ENCODE measurements at regions not wholly inside any gene's neighbourhood (a gene's known extent, or its start where the extent isn't known, plus 50 kb on each side); places are given as distances from the start of the nearest gene placed in this dataset.

- no peak overlapping the region for H3K4me3 ChIP-seq
- H3K4me1 ChIP-seq = no peaks in the 10 kb centered on the region
- TF ChIP-seq, protein P1, sequence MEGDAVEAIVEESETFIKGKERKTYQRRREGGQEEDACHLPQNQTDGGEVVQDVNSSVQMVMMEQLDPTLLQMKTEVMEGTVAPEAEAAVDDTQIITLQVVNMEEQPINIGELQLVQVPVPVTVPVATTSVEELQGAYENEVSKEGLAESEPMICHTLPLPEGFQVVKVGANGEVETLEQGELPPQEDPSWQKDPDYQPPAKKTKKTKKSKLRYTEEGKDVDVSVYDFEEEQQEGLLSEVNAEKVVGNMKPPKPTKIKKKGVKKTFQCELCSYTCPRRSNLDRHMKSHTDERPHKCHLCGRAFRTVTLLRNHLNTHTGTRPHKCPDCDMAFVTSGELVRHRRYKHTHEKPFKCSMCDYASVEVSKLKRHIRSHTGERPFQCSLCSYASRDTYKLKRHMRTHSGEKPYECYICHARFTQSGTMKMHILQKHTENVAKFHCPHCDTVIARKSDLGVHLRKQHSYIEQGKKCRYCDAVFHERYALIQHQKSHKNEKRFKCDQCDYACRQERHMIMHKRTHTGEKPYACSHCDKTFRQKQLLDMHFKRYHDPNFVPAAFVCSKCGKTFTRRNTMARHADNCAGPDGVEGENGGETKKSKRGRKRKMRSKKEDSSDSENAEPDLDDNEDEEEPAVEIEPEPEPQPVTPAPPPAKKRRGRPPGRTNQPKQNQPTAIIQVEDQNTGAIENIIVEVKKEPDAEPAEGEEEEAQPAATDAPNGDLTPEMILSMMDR (IDR thresholded peaks at IDR 0.05) = no peak
- intact Hi-C loops (cut with DNase I) = no loop called here
- H3K36me3 ChIP-seq = no peaks in the 10 kb centered on the region
- no peak for DNase-seq (ENCODE audit: low spot score in 2 of 2)
- no peaks in the 10 kb centered on the region for H3K9me3 ChIP-seq
- no peaks in the 10 kb centered on the region for H3K27me3 ChIP-seq
- H3K27ac ChIP-seq = no peak overlapping the region
These were observed 97.9 kb upstream of the SULF2 start for GRCh38 chr20:47883186-47883585.

- H3K9me3 ChIP-seq = no peaks in the 10 kb centered on the region
- TF ChIP-seq, protein P1 (IDR thresholded peaks at IDR 0.05) = no peak
- no peaks in the 10 kb centered on the region for H3K36me3 ChIP-seq
- no peaks in the 10 kb centered on the region for H3K27me3 ChIP-seq
- no peak overlapping the region for H3K27ac ChIP-seq
- intact Hi-C loops (cut with DNase I) = no loop called here
- DNase-seq (ENCODE audit: low spot score in 2 of 2) = no peak
- no peaks in the 10 kb centered on the region for H3K4me1 ChIP-seq
- no peak overlapping the region for H3K4me3 ChIP-seq
These were observed 94.5 kb upstream of the SULF2 start for GRCh38 chr20:47879771-47880170.

DNA sequence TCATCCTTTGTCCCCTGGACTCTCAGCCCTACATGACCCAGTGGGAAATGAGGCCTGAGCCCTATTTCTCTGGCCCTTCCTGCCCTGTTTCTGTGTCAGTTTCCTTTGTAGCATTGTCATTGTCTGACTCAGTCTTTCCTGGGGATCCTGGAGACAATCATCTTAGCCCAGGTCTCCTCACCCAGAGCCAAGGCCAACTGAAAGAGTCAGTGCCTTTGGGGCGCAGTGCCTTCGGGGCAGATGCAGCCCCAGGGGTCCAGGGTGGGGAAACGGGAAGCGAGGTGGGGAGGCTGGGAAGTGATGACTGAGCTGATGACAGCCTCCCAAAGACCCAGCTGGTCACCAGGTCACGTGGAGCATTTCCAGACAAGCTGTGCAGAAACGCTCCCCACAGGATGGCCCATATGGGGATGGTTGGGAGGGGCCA is 93.3 kb upstream of the SULF2 start:
- no peaks in the 10 kb centered on the region for H3K27me3 ChIP-seq
- DNase-seq (ENCODE audit: low spot score in 2 of 2) = no peak
- H3K9me3 ChIP-seq = no peaks in the 10 kb centered on the region
- intact Hi-C loops (cut with DNase I) = no loop called here
- TF ChIP-seq, protein P1 (IDR thresholded peaks at IDR 0.05) = no peak
- no peaks in the 10 kb centered on the region for H3K4me1 ChIP-seq
- no peak overlapping the region for H3K4me3 ChIP-seq
- H3K27ac ChIP-seq = no peak overlapping the region
- H3K36me3 ChIP-seq = no peaks in the 10 kb centered on the region

DNA sequence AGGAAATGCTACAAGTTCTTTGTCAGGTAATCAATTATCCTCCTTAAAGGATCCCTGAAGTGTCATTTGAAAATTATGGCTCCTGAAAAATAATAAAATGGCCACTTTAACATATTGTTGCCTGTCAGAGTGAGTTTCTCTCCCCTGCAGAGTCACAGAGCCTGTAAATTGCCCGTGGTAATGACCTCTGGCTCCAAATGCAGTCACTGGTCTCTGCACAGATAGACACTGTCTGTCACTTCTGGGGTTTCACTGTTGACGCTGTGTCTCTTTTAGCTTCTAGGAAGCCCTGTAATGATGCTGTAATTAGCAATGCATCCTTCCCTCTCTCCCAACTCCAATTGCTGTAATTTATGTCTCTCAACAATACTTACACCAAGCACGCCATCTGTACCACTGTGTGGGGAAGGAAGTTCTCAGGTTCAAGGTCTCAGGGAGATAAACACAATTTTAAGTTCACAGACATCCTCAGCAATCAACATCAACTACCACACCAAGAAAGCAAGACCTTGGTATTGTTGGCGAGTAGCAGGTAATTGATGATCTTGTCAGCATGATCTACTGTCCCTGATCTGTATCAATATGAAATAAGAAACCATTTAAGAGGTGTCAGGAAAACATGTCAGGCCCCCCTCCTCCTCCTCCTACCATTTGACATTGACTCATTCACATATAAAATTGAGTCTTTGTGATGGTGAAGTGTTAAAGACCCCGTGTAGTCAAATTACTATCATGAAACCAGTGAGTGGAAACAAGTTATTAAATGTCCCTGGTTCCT is 91.2 kb upstream of the SULF2 start:
- H3K36me3 ChIP-seq = no peaks in the 10 kb centered on the region
- no peak overlapping the region for H3K4me3 ChIP-seq
- intact Hi-C loops (cut with DNase I) = no loop called here
- DNase-seq (ENCODE audit: low spot score in 2 of 2) = no peak
- H3K27me3 ChIP-seq = no peaks in the 10 kb centered on the region
- TF ChIP-seq, protein P1 (IDR thresholded peaks at IDR 0.05) = no peak
- H3K9me3 ChIP-seq = no peaks in the 10 kb centered on the region
- H3K4me1 ChIP-seq = no peaks in the 10 kb centered on the region
- H3K27ac ChIP-seq = no peak overlapping the region

GRCh38 chr20:47875297-47876025 is 90.2 kb upstream of the SULF2 start:
- DNase-seq (ENCODE audit: low spot score in 2 of 2) = no peak
- Histone ChIP-seq H3K36me3 (no peaks in the 10 kb centered on the region), H3K27ac (no peak overlapping the region)

More at GRCh38 chr20:47875297-47876025, 90.2 kb upstream of the SULF2 start:
- no peak overlapping the region for H3K4me3 ChIP-seq
- no peaks in the 10 kb centered on the region for H3K9me3 ChIP-seq
- TF ChIP-seq, protein P1 (IDR thresholded peaks at IDR 0.05) = no peak
- intact Hi-C loops (cut with DNase I) = no loop called here
- H3K4me1 ChIP-seq = no peaks in the 10 kb centered on the region
- H3K27me3 ChIP-seq = no peaks in the 10 kb centered on the region

All from ascending aorta (tissue), 2 donors.